Liver (tissue), 8 donors: ENCODE measurements at regions not wholly inside any gene's neighbourhood (a gene's known extent, or its start where the extent isn't known, plus 50 kb on each side); places are given as distances from the start of the nearest gene placed in this dataset.

Source experiments
- DNase-seq: peaks from one replicate; pipeline ENCODE4 v3.0.0-alpha.2; 2017; ENCODE audit warnings: low spot score
- H3K27ac ChIP-seq, 2 donors: one replicate each; pipeline ENCODE4 v1.7.0; 2013; ENCODE audit warnings: inconsistent platforms in 2 of 2, low read length in 2 of 2, control low read depth in 1 of 2, low read depth in 1 of 2, mild to moderate bottlenecking in 1 of 2
- H3K27me3 ChIP-seq, 4 donors: one replicate each; pipeline versions ENCODE4 v1.6.1 to v1.7.0; 2013; ENCODE audit warnings: low read length in 3 of 4, inconsistent platforms in 1 of 4, mild to moderate bottlenecking in 1 of 4, moderate library complexity in 1 of 4; ENCODE audit not compliant: control insufficient read depth in 4 of 4, insufficient read depth in 4 of 4
- H3K36me3 ChIP-seq, 4 donors: one replicate each; pipeline versions ENCODE4 v1.6.1 to v1.7.0; 2013; ENCODE audit warnings: low read length in 3 of 4, mild to moderate bottlenecking in 3 of 4, low read depth in 1 of 4, moderate library complexity in 1 of 4; ENCODE audit not compliant: control insufficient read depth in 4 of 4, insufficient read depth in 3 of 4
- H3K4me1 ChIP-seq, 4 donors: one replicate each; pipeline versions ENCODE4 v1.6.1 to v1.7.0; 2013; ENCODE audit warnings: low read length in 3 of 4, mild to moderate bottlenecking in 3 of 4, moderate library complexity in 1 of 4; ENCODE audit not compliant: control insufficient read depth in 4 of 4, insufficient read depth in 4 of 4
- H3K4me3 ChIP-seq, 3 donors: one replicate each; pipeline versions ENCODE4 v1.6.1 to v1.7.0; 2013; ENCODE audit warnings: low read length in 3 of 3, control low read depth in 1 of 3, low read depth in 1 of 3, mild to moderate bottlenecking in 1 of 3
- H3K9ac ChIP-seq, 2 donors: one replicate each; pipeline ENCODE4 v1.7.0; 2013; ENCODE audit warnings: low read length in 2 of 2, mild to moderate bottlenecking in 2 of 2, moderate library complexity in 2 of 2, control low read depth in 1 of 2, low read depth in 1 of 2
- H3K9me3 ChIP-seq, 4 donors: one replicate each; pipeline versions ENCODE4 v1.6.1 to v1.7.0; 2013; ENCODE audit warnings: low read length in 3 of 4; ENCODE audit not compliant: control insufficient read depth in 4 of 4
- ATF3 ChIP-seq: IDR thresholded peaks from 2 replicates; pipeline ENCODE4 v1.6.1; 2016; ENCODE audit warnings: antibody characterized with exemption
- CTCF ChIP-seq: fragments of 150-350 bp; IDR thresholded peaks from 2 replicates; pipeline ENCODE4 v1.5.1; 2017; ENCODE audit warnings: improper control_type of control experiment, low read depth, low read length; ENCODE audit not compliant: missing input control
- EGR1 ChIP-seq, 2 donors: IDR thresholded peaks; 2 replicates each; pipeline ENCODE4 v1.6.1; 2016 to 2018; ENCODE audit warnings: antibody characterized with exemption in 2 of 2, low read depth in 2 of 2
- FOXA1 ChIP-seq: IDR thresholded peaks from 2 replicates; pipeline ENCODE4 v1.6.1; 2016; ENCODE audit warnings: antibody characterized with exemption
- GABPA ChIP-seq, 2 donors: IDR thresholded peaks in 1 of 2; conservative IDR thresholded peaks in 1 of 2; 2 replicates each; pipeline ENCODE4 v1.6.1; 2016; ENCODE audit warnings: antibody characterized with exemption in 2 of 2, mild to moderate bottlenecking in 1 of 2, moderate library complexity in 1 of 2
- HNF4A ChIP-seq, 2 donors: conservative IDR thresholded peaks; 2 replicates each; pipeline ENCODE4 v1.6.1; 2016; ENCODE audit warnings: antibody characterized with exemption in 2 of 2, mild to moderate bottlenecking in 2 of 2
- HNF4G ChIP-seq: IDR thresholded peaks from 2 replicates; pipeline ENCODE4 v1.6.1; 2016; ENCODE audit warnings: antibody characterized with exemption
- JUND ChIP-seq, 2 donors: IDR thresholded peaks; 2 replicates each; pipeline ENCODE4 v1.6.1; 2016; ENCODE audit warnings: antibody characterized with exemption in 2 of 2
- MAX ChIP-seq: IDR thresholded peaks from 2 replicates; pipeline ENCODE4 v1.6.1; 2016; ENCODE audit warnings: antibody characterized with exemption
- NR2F2 ChIP-seq: IDR thresholded peaks from 2 replicates; pipeline ENCODE4 v1.6.1; 2016; ENCODE audit warnings: antibody characterized with exemption
- RAD21 ChIP-seq, 2 donors: IDR thresholded peaks; 2 replicates each; pipeline ENCODE4 v1.6.1; 2016; ENCODE audit warnings: antibody characterized with exemption in 2 of 2, mild to moderate bottlenecking in 2 of 2
- REST ChIP-seq: IDR thresholded peaks from 2 replicates; pipeline ENCODE4 v1.6.1; 2016; ENCODE audit warnings: antibody characterized with exemption, mild to moderate bottlenecking
- RXRA ChIP-seq, 2 donors: IDR thresholded peaks; 2 replicates each; pipeline ENCODE4 v1.6.1; 2017 to 2018; ENCODE audit warnings: antibody characterized with exemption in 2 of 2, mild to moderate bottlenecking in 1 of 2
- SP1 ChIP-seq: IDR thresholded peaks from 2 replicates; pipeline ENCODE4 v1.6.1; 2018; ENCODE audit warnings: antibody characterized with exemption, mild to moderate bottlenecking
- TAF1 ChIP-seq: conservative IDR thresholded peaks from 2 replicates; pipeline ENCODE4 v1.6.1; 2016; ENCODE audit warnings: antibody characterized with exemption, mild to moderate bottlenecking
- YY1 ChIP-seq: IDR thresholded peaks from 2 replicates; pipeline ENCODE4 v1.6.1; 2016; ENCODE audit warnings: antibody characterized with exemption, mild to moderate bottlenecking
- ZBTB33 ChIP-seq: IDR thresholded peaks from 2 replicates; pipeline ENCODE4 v1.6.1; 2016; ENCODE audit warnings: antibody characterized with exemption
- WGBS: extraction: QIAGEN DNeasy Blood & Tissue Kit; methylation state at CpG from one replicate; pipeline ENCODE4 v1.1.7; 2013; 5-methylcytosine and 5-hydroxymethylcytosine counted together
- donor health status: healthy.
- donor health status: healthy.
- donor health status: healthy.
- donor health status: healthy.
- donor health status: healthy.

GRCh38 chr2:59190518-59190917 is 949.4 kb upstream of the FANCL start:
- H3K4me3 ChIP-seq = no peak overlapping the region
- H3K36me3 ChIP-seq = no peaks in the 10 kb centered on the region
- TF ChIP-seq TAF1 = no peak
- no peak for TF ChIP-seq GABPA (IDR thresholded peaks at IDR 0.05 in 1 of 2, conservative IDR thresholded peaks at IDR 0.05 in 1 of 2)
- no peak for TF ChIP-seq JUND (IDR thresholded peaks at IDR 0.05)
- no peak for TF ChIP-seq FOXA1
- no peak for TF ChIP-seq SP1
- no peak for TF ChIP-seq MAX
- no peak for TF ChIP-seq HNF4G
- no peak for TF ChIP-seq EGR1 (IDR thresholded peaks at IDR 0.05; ENCODE audit: low read depth in 2 of 2)
- TF ChIP-seq HNF4A (conservative IDR thresholded peaks at IDR 0.05) = no peak
- no peak for TF ChIP-seq RAD21 (IDR thresholded peaks at IDR 0.05)
- no peak for TF ChIP-seq REST
- TF ChIP-seq NR2F2 = no peak
- TF ChIP-seq YY1 = no peak
- no peak for TF ChIP-seq RXRA (IDR thresholded peaks at IDR 0.05)
- TF ChIP-seq ATF3 = no peak
- TF ChIP-seq ZBTB33 = no peak
- TF ChIP-seq CTCF = no peak
- H3K9me3 ChIP-seq = no peaks in the 10 kb centered on the region
- 78% methylated on average over 1 of the region's 1 CpG for WGBS
- no peak overlapping the region for H3K9ac ChIP-seq
- H3K27me3 ChIP-seq = no peaks in the 10 kb centered on the region
- no peak overlapping the region for H3K27ac ChIP-seq
- H3K4me1 ChIP-seq = no peaks in the 10 kb centered on the region
- DNase-seq = no peak
